ENCODE measurements at regions not wholly inside any gene's neighbourhood (a gene's known extent, or its start where the extent isn't known, plus 50 kb on each side); places are given as distances from the start of the nearest gene placed in this dataset.

DNA sequence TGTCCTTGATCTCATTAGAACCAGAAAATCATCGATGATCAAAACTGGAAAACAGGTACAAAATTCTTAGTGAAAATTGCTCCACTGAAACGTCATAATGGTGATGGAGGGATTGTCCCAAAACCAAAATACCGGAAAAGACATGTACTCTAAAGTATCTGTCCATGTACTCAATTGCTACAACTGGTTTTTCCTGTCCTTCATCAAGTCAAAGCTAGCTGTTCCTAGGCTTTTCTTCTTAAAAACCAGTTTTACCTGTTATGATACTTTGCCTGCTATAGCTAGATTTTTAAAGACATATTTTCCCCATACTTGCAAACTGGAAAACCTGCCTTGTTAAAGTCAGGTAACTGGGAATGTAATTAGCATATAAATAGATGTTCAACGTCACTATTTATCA lies 50.5 kb upstream of the LRRC1 start:
- DNase-seq (ENCODE audit: low read depth), result no peak

DNA sequence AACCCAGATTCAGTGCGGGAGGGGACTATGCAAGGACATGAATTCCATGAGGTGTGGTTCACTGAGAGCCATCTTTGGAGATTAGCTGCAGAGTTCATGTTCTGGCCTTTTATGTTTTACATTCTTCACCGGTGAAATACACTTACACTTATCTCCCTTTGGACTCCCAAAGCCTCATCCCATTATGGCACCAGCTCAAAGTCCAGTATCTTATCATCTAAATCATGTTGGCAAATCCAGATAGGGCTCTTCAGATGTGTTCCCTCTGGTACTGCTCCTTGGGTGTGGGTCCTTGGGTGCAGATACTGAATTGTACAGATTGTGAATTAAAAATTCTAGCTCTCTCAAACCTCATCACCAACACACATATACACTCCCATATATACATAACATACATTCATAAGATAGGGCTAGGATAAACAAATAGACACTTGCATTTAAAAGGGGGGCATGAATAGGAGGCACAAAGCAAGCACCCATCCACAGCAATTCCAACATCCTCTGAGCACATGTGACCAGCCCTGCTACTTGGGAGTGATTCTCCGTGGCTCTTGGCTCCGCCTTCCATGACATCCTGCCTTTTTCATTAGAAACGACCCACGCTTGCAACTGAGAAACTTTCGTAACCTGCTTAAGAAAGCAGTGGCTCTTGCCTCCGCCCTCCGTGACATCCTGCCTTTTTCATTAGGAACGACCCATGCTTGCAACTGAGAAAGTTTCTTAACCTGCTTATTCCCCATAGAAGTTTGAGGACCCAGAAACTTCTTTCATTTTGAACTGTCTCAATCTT lies 53.6 kb upstream of the LRRC1 start:
- no peaks in the 10 kb centered on the region for H3K27me3 ChIP-seq (replicated peaks; ENCODE audit: control insufficient read depth, insufficient read depth, low read length)
- no peaks in the 10 kb centered on the region for H3K4me1 ChIP-seq (ENCODE audit: control insufficient read depth, insufficient read depth, low read length)
- DNase-seq (ENCODE audit: low read depth), result no peak
- no peaks in the 10 kb centered on the region for H3K36me3 ChIP-seq (ENCODE audit: control insufficient read depth, insufficient read depth, low read length, severe bottlenecking)
- H3K9ac ChIP-seq (ENCODE audit: low read length), result no peak overlapping the region
- H3K9me3 ChIP-seq (ENCODE audit: control insufficient read depth, low read length), result no peaks in the 10 kb centered on the region
- H3K4me3 ChIP-seq (ENCODE audit: low read length), result no peak overlapping the region

More for the DNA sequence above, 50.5 kb upstream of the LRRC1 start:
- Histone ChIP-seq H3K9me3 (ENCODE audit: control insufficient read depth, low read length) (no peaks in the 10 kb centered on the region), H3K36me3 (ENCODE audit: control insufficient read depth, insufficient read depth, low read length, severe bottlenecking) (no peaks in the 10 kb centered on the region), H3K27me3 (replicated peaks; ENCODE audit: control insufficient read depth, insufficient read depth, low read length) (no peaks in the 10 kb centered on the region), H3K9ac (ENCODE audit: low read length) (no peak overlapping the region), H3K4me3 (ENCODE audit: low read length) (no peak overlapping the region), H3K4me1 (ENCODE audit: control insufficient read depth, insufficient read depth, low read length) (no peaks in the 10 kb centered on the region)

DNA sequence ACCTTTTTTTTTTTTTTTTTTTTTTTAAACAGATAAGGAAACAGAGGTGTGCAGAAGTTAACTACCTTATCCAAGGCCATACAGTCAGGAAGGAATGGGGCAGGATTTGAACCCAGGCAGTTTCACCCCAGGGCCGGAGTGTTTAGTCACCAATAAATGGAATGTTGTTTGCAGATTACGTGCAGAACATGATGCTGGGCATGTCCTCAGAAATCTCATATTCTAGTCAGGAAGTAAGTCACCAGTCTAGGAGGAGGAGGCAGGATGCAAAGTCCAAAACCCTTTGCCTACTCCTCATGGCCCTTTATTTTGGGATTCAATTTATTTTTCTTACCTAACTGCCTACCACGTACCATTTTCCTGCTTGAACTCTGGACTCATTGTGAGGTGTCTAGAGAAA lies 57.1 kb upstream of the LRRC1 start:
- Histone ChIP-seq H3K9me3 (ENCODE audit: control insufficient read depth, low read length) (no peaks in the 10 kb centered on the region), H3K9ac (ENCODE audit: low read length) (no peak overlapping the region), H3K4me3 (ENCODE audit: low read length) (no peak overlapping the region), H3K27me3 (replicated peaks; ENCODE audit: control insufficient read depth, insufficient read depth, low read length) (no peaks in the 10 kb centered on the region), H3K4me1 (ENCODE audit: control insufficient read depth, insufficient read depth, low read length) (no peaks in the 10 kb centered on the region), H3K36me3 (ENCODE audit: control insufficient read depth, insufficient read depth, low read length, severe bottlenecking) (no peaks in the 10 kb centered on the region)
- DNase-seq (ENCODE audit: low read depth), result no peak

DNA sequence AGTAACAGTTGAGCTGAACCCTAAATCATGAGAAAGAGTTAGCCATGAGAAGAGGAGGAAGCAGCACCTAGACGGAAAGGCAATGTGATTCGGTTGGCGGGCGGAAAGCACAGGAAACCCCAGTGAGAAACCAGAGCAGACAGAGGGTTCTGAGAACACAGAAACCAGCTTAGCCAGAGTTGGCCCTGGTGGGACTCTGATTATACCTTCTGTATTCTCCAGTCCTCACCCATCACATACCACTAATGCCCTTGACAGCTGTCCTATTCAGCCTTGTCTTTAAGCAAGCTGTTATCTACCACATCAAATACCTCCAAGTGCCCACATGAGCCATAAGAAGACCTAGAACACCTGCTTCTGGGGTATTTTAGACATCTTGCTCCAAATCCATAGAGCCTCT lies 58.9 kb upstream of the LRRC1 start:
- Histone ChIP-seq H3K4me3 (ENCODE audit: low read length) (no peak overlapping the region), H3K9me3 (ENCODE audit: control insufficient read depth, low read length) (no peaks in the 10 kb centered on the region)
- no peak for DNase-seq (ENCODE audit: low read depth)

DNA sequence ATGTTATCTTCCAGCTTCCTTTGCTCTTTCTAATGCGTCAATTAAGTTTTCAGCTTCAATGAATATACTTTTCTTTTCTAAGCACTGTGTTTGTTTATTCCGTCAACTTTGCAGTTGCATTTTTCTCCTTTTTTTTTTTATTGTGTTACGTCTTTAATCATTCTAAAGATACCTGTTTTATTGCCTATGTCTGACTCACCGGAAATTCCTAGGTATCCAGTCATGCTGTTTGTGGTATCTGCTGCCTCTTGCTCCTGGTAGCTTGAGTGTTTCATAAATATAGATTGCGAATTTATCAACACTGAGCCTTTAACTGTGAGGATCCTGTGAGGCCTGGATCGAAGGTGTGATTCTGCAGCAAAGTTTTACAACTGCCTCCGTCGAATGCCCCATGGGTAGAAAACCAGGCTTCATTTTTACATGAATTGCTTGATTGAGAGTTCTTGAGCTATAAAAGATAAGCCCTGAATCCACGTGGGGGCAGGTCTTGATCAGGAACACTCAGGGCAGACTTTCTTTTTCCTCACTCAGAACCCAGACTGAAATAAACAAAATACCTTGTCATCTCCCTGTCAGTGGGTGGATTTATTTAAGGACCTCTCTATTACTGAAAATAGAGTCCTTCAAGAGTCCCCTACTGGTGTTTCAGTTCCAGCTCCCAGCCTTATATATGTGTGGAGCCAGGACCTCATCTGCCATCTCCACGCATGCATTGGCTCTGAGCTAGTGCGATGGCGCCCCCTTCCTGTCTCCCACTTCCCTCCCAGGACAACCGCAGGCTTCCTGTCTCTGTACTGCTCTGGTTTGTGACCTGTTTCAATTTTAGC lies 60.1 kb upstream of the LRRC1 start:
- Histone ChIP-seq H3K36me3 (ENCODE audit: control insufficient read depth, insufficient read depth, low read length, severe bottlenecking) (no peaks in the 10 kb centered on the region), H3K27me3 (replicated peaks; ENCODE audit: control insufficient read depth, insufficient read depth, low read length) (no peaks in the 10 kb centered on the region), H3K9me3 (ENCODE audit: control insufficient read depth, low read length) (no peaks in the 10 kb centered on the region), H3K4me3 (ENCODE audit: low read length) (no peak overlapping the region), H3K9ac (ENCODE audit: low read length) (no peak overlapping the region), H3K4me1 (ENCODE audit: control insufficient read depth, insufficient read depth, low read length) (peaks cover 11% of the 10 kb centered on the region)
- no peak for DNase-seq (ENCODE audit: low read depth)

More for the DNA sequence above, 58.9 kb upstream of the LRRC1 start:
- Histone ChIP-seq H3K9ac (ENCODE audit: low read length) (no peak overlapping the region), H3K27me3 (replicated peaks; ENCODE audit: control insufficient read depth, insufficient read depth, low read length) (no peaks in the 10 kb centered on the region), H3K4me1 (ENCODE audit: control insufficient read depth, insufficient read depth, low read length) (peaks cover 2% of the 10 kb centered on the region), H3K36me3 (ENCODE audit: control insufficient read depth, insufficient read depth, low read length, severe bottlenecking) (no peaks in the 10 kb centered on the region)

DNA sequence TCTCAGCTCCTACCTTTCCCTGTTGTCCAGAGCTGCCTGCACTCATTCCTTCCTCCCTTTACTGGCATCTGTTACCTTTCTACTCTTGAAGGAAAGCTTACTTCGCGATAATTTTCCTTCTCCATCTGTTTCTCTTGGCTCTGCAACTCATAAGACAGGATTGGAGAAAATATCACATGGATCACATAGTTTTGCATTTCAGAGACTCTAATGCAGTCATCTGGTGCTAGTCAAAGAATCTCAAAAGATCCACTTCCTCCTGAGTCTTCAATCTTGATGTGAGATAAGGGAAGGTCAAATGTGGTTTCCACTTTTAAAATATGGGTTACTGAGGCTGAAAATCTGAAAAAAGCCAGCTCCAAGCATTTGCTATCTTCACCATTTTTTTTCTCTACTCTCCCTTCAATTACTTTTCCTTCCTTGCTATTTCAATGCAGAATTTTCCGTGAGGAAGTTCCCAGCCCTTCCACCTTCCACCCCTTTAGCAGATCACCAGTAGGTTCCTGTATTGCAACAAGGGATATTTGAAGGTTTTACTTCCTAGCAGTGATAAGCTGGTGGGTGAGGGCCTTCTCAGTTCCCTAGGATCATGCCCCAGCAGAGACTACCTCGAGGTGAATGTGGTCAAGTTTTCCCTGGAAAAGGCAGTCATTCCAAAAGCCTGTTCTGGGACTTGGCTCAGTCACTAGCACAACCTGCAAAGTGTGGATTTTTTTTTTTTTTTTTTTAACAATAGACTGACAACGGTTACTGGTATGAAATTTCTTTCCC lies 62.8 kb upstream of the LRRC1 start:
- DNase-seq (ENCODE audit: low read depth), result no peak
- no peak overlapping the region for H3K9ac ChIP-seq (ENCODE audit: low read length)
- no peak overlapping the region for H3K4me3 ChIP-seq (ENCODE audit: low read length)
- H3K27me3 ChIP-seq (replicated peaks; ENCODE audit: control insufficient read depth, insufficient read depth, low read length), result no peaks in the 10 kb centered on the region
- no peaks in the 10 kb centered on the region for H3K36me3 ChIP-seq (ENCODE audit: control insufficient read depth, insufficient read depth, low read length, severe bottlenecking)
- no peaks in the 10 kb centered on the region for H3K9me3 ChIP-seq (ENCODE audit: control insufficient read depth, low read length)
- peaks cover 19% of the 10 kb centered on the region for H3K4me1 ChIP-seq (ENCODE audit: control insufficient read depth, insufficient read depth, low read length)

DNA sequence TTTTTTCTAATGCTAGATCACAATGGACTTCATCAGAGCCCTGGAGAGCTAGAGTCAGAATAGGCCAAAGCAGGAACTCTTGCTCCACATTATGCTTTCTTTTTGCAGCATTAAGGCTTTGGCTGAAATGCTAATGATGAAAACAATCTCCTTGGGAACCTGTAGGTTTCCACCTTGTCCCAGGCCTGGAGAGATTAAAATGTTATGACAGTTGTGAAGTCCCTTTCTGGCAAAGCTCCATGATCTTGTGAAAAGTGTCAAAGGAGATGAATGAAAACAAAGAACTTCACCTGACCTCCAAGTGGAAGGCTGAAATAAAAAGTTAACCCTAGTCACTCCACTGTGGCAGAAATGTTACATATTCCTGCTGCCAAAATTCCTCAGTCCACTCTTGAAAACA lies 64.0 kb upstream of the LRRC1 start:
- Histone ChIP-seq H3K27me3 (replicated peaks; ENCODE audit: control insufficient read depth, insufficient read depth, low read length) (no peaks in the 10 kb centered on the region), H3K4me1 (ENCODE audit: control insufficient read depth, insufficient read depth, low read length) (peaks cover 19% of the 10 kb centered on the region), H3K4me3 (ENCODE audit: low read length) (no peak overlapping the region), H3K36me3 (ENCODE audit: control insufficient read depth, insufficient read depth, low read length, severe bottlenecking) (no peaks in the 10 kb centered on the region), H3K9ac (ENCODE audit: low read length) (no peak overlapping the region), H3K9me3 (ENCODE audit: control insufficient read depth, low read length) (no peaks in the 10 kb centered on the region)
- no peak for DNase-seq (ENCODE audit: low read depth)

DNA sequence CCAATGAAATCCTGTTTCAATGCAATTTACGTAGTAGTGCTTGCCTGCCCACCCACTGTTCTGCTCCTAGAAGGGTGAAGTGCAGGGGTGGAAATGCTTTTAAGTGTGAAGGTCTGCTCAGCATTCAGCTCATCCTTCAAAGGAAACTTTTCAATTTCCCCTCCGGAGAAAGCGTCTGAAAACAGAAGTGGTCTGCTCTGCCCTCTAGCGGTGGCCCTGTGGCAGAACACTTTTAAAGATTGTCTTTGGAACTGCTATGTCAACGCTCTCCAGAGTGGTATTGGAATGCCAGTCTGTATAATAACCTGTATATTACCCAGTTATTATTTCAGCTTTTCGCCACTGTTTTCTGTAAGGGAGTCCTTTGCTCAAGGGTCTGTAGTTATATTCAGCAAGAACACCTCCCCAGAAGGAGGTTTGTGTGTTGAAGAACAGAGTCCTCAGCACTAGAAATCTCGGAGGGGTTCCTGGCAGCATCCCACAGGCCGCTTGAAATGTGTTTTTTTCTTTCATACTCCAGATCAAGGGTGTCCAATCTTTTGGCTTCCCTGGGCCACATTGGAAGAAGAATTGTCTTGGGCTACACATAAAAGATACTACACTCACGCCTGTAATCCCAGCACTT lies 63.1 kb upstream of the KLHL31 start:
- Histone ChIP-seq H3K36me3 (ENCODE audit: control insufficient read depth, insufficient read depth, low read length, severe bottlenecking) (no peaks in the 10 kb centered on the region), H3K9me3 (ENCODE audit: control insufficient read depth, low read length) (no peaks in the 10 kb centered on the region), H3K27me3 (replicated peaks; ENCODE audit: control insufficient read depth, insufficient read depth, low read length) (peaks cover 6% of the 10 kb centered on the region), H3K4me3 (ENCODE audit: low read length) (peak overlapping the region; percentile 59), H3K9ac (ENCODE audit: low read length) (peak overlapping the region; percentile 27), H3K4me1 (ENCODE audit: control insufficient read depth, insufficient read depth, low read length) (peaks cover 19% of the 10 kb centered on the region)
- DNase-seq (ENCODE audit: low read depth), result peak; percentile 80

DNA sequence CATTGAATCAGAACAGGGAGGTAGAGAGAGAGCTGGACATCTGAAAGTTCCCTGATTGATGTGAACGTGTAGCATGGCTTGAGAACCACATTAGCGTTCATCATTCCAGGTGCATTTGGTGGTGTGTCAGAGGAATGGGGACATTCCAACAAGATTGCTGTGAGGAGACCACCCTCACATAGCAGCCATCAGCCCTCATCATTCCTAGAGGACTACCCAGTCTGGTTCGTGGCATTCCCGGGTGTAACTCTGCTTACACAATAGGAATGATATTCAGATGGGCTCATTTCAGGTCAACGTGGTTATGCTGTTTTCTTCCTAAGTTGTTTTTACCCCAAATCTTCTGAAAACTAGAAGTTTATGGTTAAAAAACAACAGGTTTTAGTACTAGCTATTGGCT lies 62.2 kb upstream of the KLHL31 start:
- no peak overlapping the region for H3K4me3 ChIP-seq (ENCODE audit: low read length)
- no peaks in the 10 kb centered on the region for H3K36me3 ChIP-seq (ENCODE audit: control insufficient read depth, insufficient read depth, low read length, severe bottlenecking)
- H3K4me1 ChIP-seq (ENCODE audit: control insufficient read depth, insufficient read depth, low read length), result peaks cover 19% of the 10 kb centered on the region
- peak; percentile 48 for DNase-seq (ENCODE audit: low read depth)
- H3K9me3 ChIP-seq (ENCODE audit: control insufficient read depth, low read length), result no peaks in the 10 kb centered on the region
- no peak overlapping the region for H3K9ac ChIP-seq (ENCODE audit: low read length)
- H3K27me3 ChIP-seq (replicated peaks; ENCODE audit: control insufficient read depth, insufficient read depth, low read length), result peaks cover 6% of the 10 kb centered on the region

DNA sequence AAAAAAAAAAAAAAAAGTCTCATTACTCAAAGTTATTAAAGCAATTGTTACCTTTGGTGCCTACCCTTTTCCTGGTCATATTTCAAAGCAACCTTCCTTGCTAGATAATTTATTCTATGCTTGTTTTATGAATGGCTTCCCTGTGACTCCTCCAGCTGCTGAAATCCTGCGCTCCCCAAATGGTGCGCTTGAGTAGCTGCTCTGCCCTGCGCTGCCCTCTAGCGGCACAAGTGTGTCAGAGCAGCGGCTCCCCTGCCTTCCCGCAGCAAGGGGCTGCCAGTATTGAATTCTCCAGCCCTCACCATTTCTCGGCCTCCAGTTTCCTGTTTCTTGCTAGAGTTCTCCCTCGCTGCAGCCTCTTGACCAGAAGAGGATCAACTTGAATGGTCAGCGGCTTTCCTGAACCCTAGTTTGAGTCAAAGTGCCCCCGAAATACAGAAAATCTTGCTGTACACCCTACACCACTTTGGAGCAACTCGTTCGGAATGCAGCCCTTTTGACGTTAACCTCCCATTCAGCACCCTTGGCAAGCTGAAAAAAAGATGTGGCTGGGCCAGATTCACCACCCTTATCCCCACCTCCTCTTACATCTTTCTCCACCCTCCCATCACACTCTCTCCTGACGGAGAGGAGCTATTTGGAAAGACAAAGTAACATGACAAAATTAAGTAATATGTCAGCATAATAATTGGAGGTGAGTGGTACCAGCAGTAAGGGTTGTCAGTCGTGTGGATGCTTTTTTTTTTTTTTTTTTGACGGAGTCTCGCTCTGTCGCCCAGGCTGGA lies 60.4 kb upstream of the KLHL31 start:
- Histone ChIP-seq H3K4me1 (ENCODE audit: control insufficient read depth, insufficient read depth, low read length) (peaks cover 17% of the 10 kb centered on the region), H3K9ac (ENCODE audit: low read length) (no peak overlapping the region), H3K4me3 (ENCODE audit: low read length) (no peak overlapping the region), H3K9me3 (ENCODE audit: control insufficient read depth, low read length) (no peaks in the 10 kb centered on the region), H3K27me3 (replicated peaks; ENCODE audit: control insufficient read depth, insufficient read depth, low read length) (peaks cover 6% of the 10 kb centered on the region), H3K36me3 (ENCODE audit: control insufficient read depth, insufficient read depth, low read length, severe bottlenecking) (no peaks in the 10 kb centered on the region)
- peak; percentile 91 for DNase-seq (ENCODE audit: low read depth)

All from adipocyte (in vitro differentiated cells).